HL-60 (cell line): ENCODE measurements at regions not wholly inside any gene's neighbourhood (a gene's known extent, or its start where the extent isn't known, plus 50 kb on each side); places are given as distances from the start of the nearest gene placed in this dataset.

Experiments used
- DNase-seq, 2 experiments: peaks; one replicate each; pipeline ENCODE4 v3.0.0-alpha.2; 2010 to 2020; ENCODE audit warnings: low read depth in 1 of 2, low spot score in 1 of 2
- H3K27ac ChIP-seq: fragments of 250-450 bp; sonication (Bioruptor Pico); replicated peaks from 2 replicates; pipeline ENCODE4 v1.5.1; 2020; ENCODE audit warnings: mild to moderate bottlenecking, moderate library complexity
- H3K27me3 ChIP-seq: fragments of 250-450 bp; sonication (Bioruptor Pico); 2 replicates; pipeline ENCODE4 v1.5.1; 2021; ENCODE audit warnings: mild to moderate bottlenecking, moderate library complexity; ENCODE audit not compliant: insufficient read depth, poor library complexity, severe bottlenecking
- H3K4me3 ChIP-seq: replicated peaks from 2 replicates; pipeline ENCODE4 v1.5.1; 2011; ENCODE audit warnings: mild to moderate bottlenecking, control low read depth, low read length; ENCODE audit not compliant: insufficient read depth
- GABPA ChIP-seq: IDR thresholded peaks from 2 replicates; pipeline ENCODE4 v1.6.1; 2012; ENCODE audit warnings: low read depth
- POLR2AphosphoS5 ChIP-seq: IDR thresholded peaks from 2 replicates; pipeline ENCODE4 v1.6.1; 2012; ENCODE audit warnings: low read depth
- SPI1 ChIP-seq: IDR thresholded peaks from 2 replicates; pipeline ENCODE4 v1.6.1; 2012; ENCODE audit warnings: low read depth, mild to moderate bottlenecking, borderline replicate concordance
- TF ChIP-seq, protein P1 (sequence below): IDR thresholded peaks from one replicate; pipeline ENCODE4 v1.5.1; 2011; ENCODE audit warnings: low read length, control low read depth, inconsistent platforms; ENCODE audit not compliant: insufficient read depth
- TF ChIP-seq, protein P2 (sequence below): IDR thresholded peaks from 2 replicates; pipeline ENCODE4 v1.6.1; 2012; ENCODE audit warnings: low read depth; ENCODE audit not compliant: insufficient replicate concordance

DNA sequence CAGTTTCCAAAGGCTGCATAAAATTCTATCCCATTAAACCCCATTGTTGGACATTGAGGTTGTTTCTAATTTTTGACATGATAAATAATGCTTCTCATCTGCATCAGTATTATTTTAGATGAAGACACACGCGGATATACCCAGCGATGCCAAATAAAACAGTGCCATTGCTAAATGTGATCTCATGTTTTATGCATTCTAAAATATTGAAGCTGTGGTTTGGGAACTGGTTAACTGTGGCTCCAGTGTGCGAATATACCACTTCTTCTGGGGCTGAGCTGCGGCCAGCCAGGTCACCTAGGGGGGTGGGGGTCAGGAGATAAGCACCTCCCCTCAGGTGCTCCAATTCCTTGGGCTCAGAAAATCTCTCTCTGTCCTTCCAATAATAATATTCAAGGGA lies 230.0 kb downstream of the ADAMTS9 start:
- no peaks in the 10 kb centered on the region for H3K27me3 ChIP-seq
- no peak overlapping the region for H3K27ac ChIP-seq
- TF ChIP-seq, protein P1, sequence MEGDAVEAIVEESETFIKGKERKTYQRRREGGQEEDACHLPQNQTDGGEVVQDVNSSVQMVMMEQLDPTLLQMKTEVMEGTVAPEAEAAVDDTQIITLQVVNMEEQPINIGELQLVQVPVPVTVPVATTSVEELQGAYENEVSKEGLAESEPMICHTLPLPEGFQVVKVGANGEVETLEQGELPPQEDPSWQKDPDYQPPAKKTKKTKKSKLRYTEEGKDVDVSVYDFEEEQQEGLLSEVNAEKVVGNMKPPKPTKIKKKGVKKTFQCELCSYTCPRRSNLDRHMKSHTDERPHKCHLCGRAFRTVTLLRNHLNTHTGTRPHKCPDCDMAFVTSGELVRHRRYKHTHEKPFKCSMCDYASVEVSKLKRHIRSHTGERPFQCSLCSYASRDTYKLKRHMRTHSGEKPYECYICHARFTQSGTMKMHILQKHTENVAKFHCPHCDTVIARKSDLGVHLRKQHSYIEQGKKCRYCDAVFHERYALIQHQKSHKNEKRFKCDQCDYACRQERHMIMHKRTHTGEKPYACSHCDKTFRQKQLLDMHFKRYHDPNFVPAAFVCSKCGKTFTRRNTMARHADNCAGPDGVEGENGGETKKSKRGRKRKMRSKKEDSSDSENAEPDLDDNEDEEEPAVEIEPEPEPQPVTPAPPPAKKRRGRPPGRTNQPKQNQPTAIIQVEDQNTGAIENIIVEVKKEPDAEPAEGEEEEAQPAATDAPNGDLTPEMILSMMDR: no peak
- TF ChIP-seq, protein P2, sequence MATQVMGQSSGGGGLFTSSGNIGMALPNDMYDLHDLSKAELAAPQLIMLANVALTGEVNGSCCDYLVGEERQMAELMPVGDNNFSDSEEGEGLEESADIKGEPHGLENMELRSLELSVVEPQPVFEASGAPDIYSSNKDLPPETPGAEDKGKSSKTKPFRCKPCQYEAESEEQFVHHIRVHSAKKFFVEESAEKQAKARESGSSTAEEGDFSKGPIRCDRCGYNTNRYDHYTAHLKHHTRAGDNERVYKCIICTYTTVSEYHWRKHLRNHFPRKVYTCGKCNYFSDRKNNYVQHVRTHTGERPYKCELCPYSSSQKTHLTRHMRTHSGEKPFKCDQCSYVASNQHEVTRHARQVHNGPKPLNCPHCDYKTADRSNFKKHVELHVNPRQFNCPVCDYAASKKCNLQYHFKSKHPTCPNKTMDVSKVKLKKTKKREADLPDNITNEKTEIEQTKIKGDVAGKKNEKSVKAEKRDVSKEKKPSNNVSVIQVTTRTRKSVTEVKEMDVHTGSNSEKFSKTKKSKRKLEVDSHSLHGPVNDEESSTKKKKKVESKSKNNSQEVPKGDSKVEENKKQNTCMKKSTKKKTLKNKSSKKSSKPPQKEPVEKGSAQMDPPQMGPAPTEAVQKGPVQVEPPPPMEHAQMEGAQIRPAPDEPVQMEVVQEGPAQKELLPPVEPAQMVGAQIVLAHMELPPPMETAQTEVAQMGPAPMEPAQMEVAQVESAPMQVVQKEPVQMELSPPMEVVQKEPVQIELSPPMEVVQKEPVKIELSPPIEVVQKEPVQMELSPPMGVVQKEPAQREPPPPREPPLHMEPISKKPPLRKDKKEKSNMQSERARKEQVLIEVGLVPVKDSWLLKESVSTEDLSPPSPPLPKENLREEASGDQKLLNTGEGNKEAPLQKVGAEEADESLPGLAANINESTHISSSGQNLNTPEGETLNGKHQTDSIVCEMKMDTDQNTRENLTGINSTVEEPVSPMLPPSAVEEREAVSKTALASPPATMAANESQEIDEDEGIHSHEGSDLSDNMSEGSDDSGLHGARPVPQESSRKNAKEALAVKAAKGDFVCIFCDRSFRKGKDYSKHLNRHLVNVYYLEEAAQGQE: no peak
- no peak for TF ChIP-seq SPI1
- TF ChIP-seq POLR2AphosphoS5: no peak
- TF ChIP-seq GABPA: no peak
- no peak for DNase-seq
- no peak overlapping the region for H3K4me3 ChIP-seq

DNA sequence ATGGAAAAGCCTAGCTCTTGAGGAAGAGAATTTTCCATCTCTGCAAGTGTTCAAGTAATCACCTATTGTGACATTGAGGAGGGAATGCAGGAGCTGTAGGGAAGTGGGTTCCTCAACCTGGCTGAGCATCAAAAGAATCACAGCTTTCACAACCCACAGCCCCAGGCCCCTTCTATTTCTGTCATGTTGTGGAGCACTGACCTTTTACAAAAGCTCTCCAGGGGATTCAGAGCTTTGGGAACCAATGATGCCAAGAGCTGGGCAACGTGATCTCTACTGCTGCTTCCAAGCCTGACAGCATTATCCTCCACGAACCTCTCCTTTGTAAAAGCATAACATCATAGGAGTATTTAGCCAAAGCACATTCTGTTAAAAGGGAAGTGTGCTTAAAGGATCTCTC lies 231.1 kb downstream of the ADAMTS9 start:
- TF ChIP-seq GABPA: no peak
- TF ChIP-seq, protein P1: no peak
- TF ChIP-seq, protein P2: no peak
- no peak for TF ChIP-seq SPI1
- Histone ChIP-seq H3K27ac (no peak overlapping the region), H3K4me3 (no peak overlapping the region), H3K27me3 (no peaks in the 10 kb centered on the region)
- DNase-seq: no peak

DNA sequence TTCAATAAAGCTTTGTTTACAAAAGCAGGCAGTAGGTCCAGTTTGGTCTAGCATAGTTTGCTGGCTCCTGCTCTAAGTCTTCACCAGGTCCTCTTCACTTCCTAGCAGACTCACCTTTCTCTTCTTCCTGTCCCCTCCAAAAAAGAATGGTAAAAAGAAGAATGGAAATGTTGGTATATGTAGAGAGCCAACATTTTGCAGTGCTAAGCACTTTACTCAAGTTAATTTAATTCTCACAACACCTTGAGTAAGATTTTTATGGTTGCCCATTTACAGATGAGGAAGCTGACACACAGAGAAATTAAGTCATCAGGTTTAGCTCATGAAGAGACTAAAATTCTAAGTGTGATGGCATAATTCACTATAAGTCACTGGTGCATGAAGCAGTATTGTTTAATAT lies 230.1 kb upstream of the PRICKLE2 start:
- H3K27me3 ChIP-seq: no peaks in the 10 kb centered on the region
- DNase-seq: no peak
- TF ChIP-seq, protein P1: no peak
- no peak overlapping the region for H3K4me3 ChIP-seq
- H3K27ac ChIP-seq: no peak overlapping the region

DNA sequence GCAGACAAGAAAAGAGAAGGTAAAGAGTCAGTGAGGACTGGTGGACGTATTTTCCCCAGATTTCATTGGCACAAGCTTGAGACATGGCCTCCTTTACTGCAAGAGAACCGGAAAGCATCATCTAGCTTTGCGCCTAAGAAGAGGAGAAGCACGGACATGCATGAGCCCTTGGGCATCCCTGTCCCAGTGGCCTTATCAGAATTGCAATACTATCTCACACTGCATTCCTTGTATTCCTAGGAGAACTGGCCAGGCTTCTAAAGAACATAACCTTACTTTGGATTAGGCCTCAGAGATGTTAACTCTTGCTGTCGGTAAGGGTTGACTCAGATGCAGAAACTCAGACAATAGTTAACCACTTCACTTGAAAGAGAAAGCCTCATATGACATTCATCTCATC lies 229.5 kb upstream of the PRICKLE2 start:
- no peak for TF ChIP-seq SPI1
- TF ChIP-seq, protein P1: no peak
- no peak for TF ChIP-seq POLR2AphosphoS5
- TF ChIP-seq GABPA: no peak
- TF ChIP-seq, protein P2: no peak
- Histone ChIP-seq H3K4me3 (no peak overlapping the region), H3K27ac (no peak overlapping the region), H3K27me3 (no peaks in the 10 kb centered on the region)
- DNase-seq: no peak
